HCT116 (cell line): ENCODE measurements at regions not wholly inside any gene's neighbourhood (a gene's known extent, or its start where the extent isn't known, plus 50 kb on each side); places are given as distances from the start of the nearest gene placed in this dataset.

ENCODE experiments used
- ATAC-seq: fragments of 200-7000 bp; cut with Tn5 transposase; 2 replicates; pipeline ENCODE4 v1.9.1; 2020; ENCODE audit warnings: mild to moderate bottlenecking, moderate library complexity
- BruUV-seq: library from RNA; stranded (reverse); fragments of 400-500 nt; replicated peaks from 2 replicates; lab custom pipeline; 2021; lab: Mats Ljungman, UMichigan
- CTCF ChIA-PET: fragments of 300-600 bp; sonication (Branson Sonifier 250); formaldehyde crosslinking; loops from one replicate; lab custom pipeline; 2021; ENCODE audit warnings: antibody characterized with exemption; lab: Charles Lee
- POLR2A ChIA-PET: fragments of 300-600, 350-600 bp; sonication (Branson Sonifier 250); formaldehyde crosslinking; loops from one replicate; lab custom pipeline; 2021; ENCODE audit warnings: antibody characterized with exemption; lab: Charles Lee
- RAD21 ChIA-PET, 2 experiments: fragments of 300-600 bp; sonication (Branson Sonifier 250); formaldehyde crosslinking; loops; one replicate each; lab custom pipeline; 2023; ENCODE audit warnings: low total read pairs in 2 of 2; ENCODE audit not compliant: uncharacterized antibody in 2 of 2, unreplicated experiment in 2 of 2, low non-redundant PET in 1 of 2; lab: Charles Lee
- DNase-seq: peaks from one replicate; pipeline ENCODE4 v3.0.0-alpha.2; 2010; ENCODE audit warnings: low read depth, low spot score
- H2AFZ ChIP-seq: fragments of 200-600 bp; shearing (Covaris generic), sonication (generic); 2 replicates; pipeline ENCODE4 v1.6.1; 2017; ENCODE audit warnings: low read depth, mixed run types, mixed read lengths, antibody characterized with exemption, low read length; ENCODE audit not compliant: poor library complexity, severe bottlenecking
- H3K27ac ChIP-seq: 2 replicates; pipeline ENCODE4 v1.5.1; 2012; ENCODE audit warnings: low read depth, low read length
- H3K27me3 ChIP-seq: fragments of 200-600 bp; sonication (generic); 2 replicates; pipeline ENCODE4 v1.6.1; 2016; ENCODE audit warnings: mixed run types, low read length, mixed read lengths; ENCODE audit not compliant: insufficient read depth
- H3K36me3 ChIP-seq, 2 experiments: fragments of 200-500 bp in 1 of 2; fragments of 200-600 bp in 1 of 2; sonication (Bioruptor generic) in 1 of 2; sonication (generic) in 1 of 2; 2 replicates each; pipeline versions ENCODE4 v1.5.1 to v1.6.1; 2014 to 2016; ENCODE audit warnings: low read length in 2 of 2, inconsistent platforms in 1 of 2, mixed read lengths in 1 of 2, mixed run types in 1 of 2; ENCODE audit not compliant: insufficient read depth in 2 of 2, control insufficient read depth in 1 of 2
- H3K4me1 ChIP-seq, 2 experiments: fragments of 200-600 bp in 1 of 2; sonication (generic) in 1 of 2; 2 replicates each; pipeline versions ENCODE4 v1.5.1 to v1.6.1; 2012 to 2017; ENCODE audit warnings: low read length in 2 of 2, inconsistent platforms in 1 of 2, mild to moderate bottlenecking in 1 of 2, mixed read lengths in 1 of 2, mixed run types in 1 of 2, moderate library complexity in 1 of 2; ENCODE audit not compliant: insufficient read depth in 2 of 2, control insufficient read depth in 1 of 2
- H3K4me2 ChIP-seq: fragments of 200-600 bp; sonication (generic); 2 replicates; pipeline ENCODE4 v1.6.1; 2017; ENCODE audit warnings: mixed run types, low read length, mixed read lengths
- H3K4me3 ChIP-seq, 2 experiments: fragments of 200-600 bp in 1 of 2; sonication (generic) in 1 of 2; replicated peaks in 1 of 2; 2 replicates each; pipeline ENCODE4 v1.5.1; 2011 to 2016; ENCODE audit warnings: low read length in 2 of 2, control low read depth in 1 of 2, low read depth in 1 of 2, mild to moderate bottlenecking in 1 of 2, mixed read lengths in 1 of 2, mixed run types in 1 of 2
- H3K79me2 ChIP-seq: fragments of 200-600 bp; sonication (generic); 2 replicates; pipeline ENCODE4 v1.6.1; 2017; ENCODE audit warnings: mild to moderate bottlenecking, mixed run types, low read length, moderate library complexity, mixed read lengths; ENCODE audit not compliant: insufficient read depth
- H3K9ac ChIP-seq: fragments of 200-600 bp; sonication (generic); 2 replicates; pipeline ENCODE4 v1.6.1; 2016; ENCODE audit warnings: low read length, mixed read lengths
- H3K9me2 ChIP-seq: fragments of 200-600 bp; sonication (generic), shearing (Covaris generic); 2 replicates; pipeline ENCODE4 v1.6.1; 2017; ENCODE audit warnings: mixed run types, mild to moderate bottlenecking, moderate library complexity; ENCODE audit not compliant: insufficient read depth
- H3K9me3 ChIP-seq, 2 experiments: fragments of 200-500 bp in 1 of 2; fragments of 200-600 bp in 1 of 2; sonication (Bioruptor generic) in 1 of 2; sonication (generic) in 1 of 2; 2 replicates each; pipeline ENCODE4 v1.6.1; 2014 to 2017; ENCODE audit warnings: low read length in 2 of 2, mixed read lengths in 2 of 2, inconsistent platforms in 1 of 2, low read depth in 1 of 2, mild to moderate bottlenecking in 1 of 2, mixed run types in 1 of 2, moderate library complexity in 1 of 2; ENCODE audit not compliant: control insufficient read depth in 1 of 2, insufficient read depth in 1 of 2
- H4K20me1 ChIP-seq: fragments of 200-600 bp; sonication (generic), shearing (Covaris generic); 2 replicates; pipeline ENCODE4 v1.6.1; 2017; ENCODE audit warnings: mixed run types, mild to moderate bottlenecking, moderate library complexity; ENCODE audit not compliant: insufficient read depth
- ATF3 ChIP-seq: IDR thresholded peaks from 2 replicates; pipeline ENCODE4 v1.6.1; 2012
- CBX3 ChIP-seq: IDR thresholded peaks from 2 replicates; pipeline ENCODE4 v1.6.1; 2012; ENCODE audit warnings: low read depth
- EZH2phosphoT487 ChIP-seq: fragments of 200-600 bp; IDR thresholded peaks from 2 replicates; pipeline ENCODE4 v1.6.1; 2018; ENCODE audit warnings: antibody characterized with exemption, borderline replicate concordance
- POLR2AphosphoS5 ChIP-seq: IDR thresholded peaks from 2 replicates; pipeline ENCODE4 v1.6.1; 2011; ENCODE audit warnings: mild to moderate bottlenecking, low read depth, low read length, moderate library complexity
- RAD21 ChIP-seq: IDR thresholded peaks from 2 replicates; pipeline ENCODE4 v1.6.1; 2012; ENCODE audit warnings: low read depth, mild to moderate bottlenecking
- SP1 ChIP-seq: IDR thresholded peaks from 2 replicates; pipeline ENCODE4 v1.6.1; 2012; ENCODE audit warnings: low read depth
- SRF ChIP-seq: IDR thresholded peaks from 2 replicates; pipeline ENCODE4 v1.6.1; 2012; ENCODE audit warnings: low read depth
- YY1 ChIP-seq: IDR thresholded peaks from 2 replicates; pipeline ENCODE4 v1.6.1; 2011; ENCODE audit warnings: low read length, low read depth, moderate library complexity, mild to moderate bottlenecking; ENCODE audit not compliant: insufficient replicate concordance; ENCODE audit errors: extremely low read depth
- ZBTB33 ChIP-seq: IDR thresholded peaks from 2 replicates; pipeline ENCODE4 v1.6.1; 2011; ENCODE audit warnings: mild to moderate bottlenecking, low read length, moderate library complexity; ENCODE audit not compliant: insufficient replicate concordance; ENCODE audit errors: extremely low read depth
- ZFX ChIP-seq: fragments of 450-650 bp; IDR thresholded peaks from 2 replicates; pipeline ENCODE4 v1.6.1; 2017
- intact Hi-C: fragments of 100-400 bp; cut with micrococcal nuclease; formaldehyde crosslinking; loops from 2 replicates; pipeline ENCODE4 v1.10.0; 2022
- TF ChIP-seq, protein P1 (sequence below), 3 experiments: fragments of 200-600 bp in 1 of 3; sonication (generic) in 1 of 3; IDR thresholded peaks in 2 of 3; conservative IDR thresholded peaks in 1 of 3; 2 replicates each; pipeline ENCODE4 v1.5.1; 2012 to 2017; ENCODE audit warnings: low read depth in 2 of 3, low read length in 2 of 3, antibody characterized with exemption in 1 of 3, borderline replicate concordance in 1 of 3, control low read depth in 1 of 3, mild to moderate bottlenecking in 1 of 3, mixed read lengths in 1 of 3, mixed run types in 1 of 3, moderate library complexity in 1 of 3; ENCODE audit not compliant: insufficient read depth in 1 of 3
- TF ChIP-seq, protein P2 (sequence below): IDR thresholded peaks from 2 replicates; pipeline ENCODE4 v1.6.1; 2012; ENCODE audit warnings: low read depth
- TF ChIP-seq, protein P3 (sequence below): IDR thresholded peaks from 2 replicates; pipeline ENCODE4 v1.6.1; 2012

DNA sequence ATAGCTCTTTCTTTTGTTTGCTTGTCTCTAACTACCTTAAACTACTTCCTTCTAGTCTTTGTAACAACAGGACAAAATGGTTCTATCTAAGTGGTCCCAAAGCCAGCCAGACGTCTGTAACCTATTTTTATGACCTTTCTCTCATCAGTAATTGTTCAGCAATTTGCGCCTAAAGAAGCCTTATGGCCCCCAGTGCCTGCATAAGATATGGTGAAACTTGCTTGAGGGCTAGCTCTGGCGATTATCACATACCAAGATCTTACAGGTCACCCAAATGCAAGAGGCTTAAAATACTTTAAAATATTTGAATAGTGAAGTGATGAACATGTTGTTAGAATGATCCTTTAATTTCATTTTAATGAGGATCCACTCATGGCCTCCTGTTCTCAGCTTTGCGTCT, 369.4 kb downstream of the SOX2 start:
- POLR2A ChIA-PET: no interaction called here
- Histone ChIP-seq H3K4me3 (no peak overlapping the region), H2AFZ (no peak overlapping the region), H4K20me1 (no peaks in the 10 kb centered on the region), H3K9me3 (no peaks in the 10 kb centered on the region), H3K27ac (no peak overlapping the region), H3K36me3 (no peaks in the 10 kb centered on the region), H3K4me2 (no peak overlapping the region), H3K9me2 (no peaks in the 10 kb centered on the region), H3K27me3 (no peaks in the 10 kb centered on the region), H3K9ac (no peak overlapping the region), H3K4me1 (no peaks in the 10 kb centered on the region), H3K79me2 (no peaks in the 10 kb centered on the region)
- TF ChIP-seq RAD21: no peak
- CTCF ChIA-PET: no interaction called here
- RAD21 ChIA-PET: no interaction called here
- ATAC-seq (no peak), DNase-seq (no peak)
- BruUV-seq: no TSS peak
- intact Hi-C loops: no loop called here

GRCh38 chr3:182083112-182083511, 371.4 kb downstream of the SOX2 start:
- no peak overlapping the region for H3K4me2 ChIP-seq
- no peak overlapping the region for H2AFZ ChIP-seq
- no peaks in the 10 kb centered on the region for H3K27me3 ChIP-seq
- ChIA-PET RAD21 (no interaction called here), CTCF (no interaction called here), POLR2A (no interaction called here)
- no peaks in the 10 kb centered on the region for H3K4me1 ChIP-seq
- DNase-seq: no peak
- H3K9me2 ChIP-seq: no peaks in the 10 kb centered on the region
- H3K27ac ChIP-seq: no peak overlapping the region
- H3K36me3 ChIP-seq: no peaks in the 10 kb centered on the region
- no peak overlapping the region for H3K4me3 ChIP-seq
- H3K9me3 ChIP-seq: no peaks in the 10 kb centered on the region
- H3K9ac ChIP-seq: no peak overlapping the region
- intact Hi-C loops: no loop called here
- BruUV-seq: no TSS peak
- no peaks in the 10 kb centered on the region; the same call in 1 of the 2 replicates for H4K20me1 ChIP-seq
- H3K79me2 ChIP-seq: no peaks in the 10 kb centered on the region
- no peak for ATAC-seq
- TF ChIP-seq, protein P1, sequence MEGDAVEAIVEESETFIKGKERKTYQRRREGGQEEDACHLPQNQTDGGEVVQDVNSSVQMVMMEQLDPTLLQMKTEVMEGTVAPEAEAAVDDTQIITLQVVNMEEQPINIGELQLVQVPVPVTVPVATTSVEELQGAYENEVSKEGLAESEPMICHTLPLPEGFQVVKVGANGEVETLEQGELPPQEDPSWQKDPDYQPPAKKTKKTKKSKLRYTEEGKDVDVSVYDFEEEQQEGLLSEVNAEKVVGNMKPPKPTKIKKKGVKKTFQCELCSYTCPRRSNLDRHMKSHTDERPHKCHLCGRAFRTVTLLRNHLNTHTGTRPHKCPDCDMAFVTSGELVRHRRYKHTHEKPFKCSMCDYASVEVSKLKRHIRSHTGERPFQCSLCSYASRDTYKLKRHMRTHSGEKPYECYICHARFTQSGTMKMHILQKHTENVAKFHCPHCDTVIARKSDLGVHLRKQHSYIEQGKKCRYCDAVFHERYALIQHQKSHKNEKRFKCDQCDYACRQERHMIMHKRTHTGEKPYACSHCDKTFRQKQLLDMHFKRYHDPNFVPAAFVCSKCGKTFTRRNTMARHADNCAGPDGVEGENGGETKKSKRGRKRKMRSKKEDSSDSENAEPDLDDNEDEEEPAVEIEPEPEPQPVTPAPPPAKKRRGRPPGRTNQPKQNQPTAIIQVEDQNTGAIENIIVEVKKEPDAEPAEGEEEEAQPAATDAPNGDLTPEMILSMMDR (IDR thresholded peaks at IDR 0.05 in 2 of 3, conservative IDR thresholded peaks at IDR 0.05 in 1 of 3; ENCODE audit: borderline replicate concordance in 1 of 3, insufficient read depth in 1 of 3, low read depth in 2 of 3, low read length in 2 of 3): no peak
- no peak for TF ChIP-seq YY1
- TF ChIP-seq ATF3: no peak
- no peak for TF ChIP-seq ZFX
- TF ChIP-seq POLR2AphosphoS5: no peak
- TF ChIP-seq, protein P2, sequence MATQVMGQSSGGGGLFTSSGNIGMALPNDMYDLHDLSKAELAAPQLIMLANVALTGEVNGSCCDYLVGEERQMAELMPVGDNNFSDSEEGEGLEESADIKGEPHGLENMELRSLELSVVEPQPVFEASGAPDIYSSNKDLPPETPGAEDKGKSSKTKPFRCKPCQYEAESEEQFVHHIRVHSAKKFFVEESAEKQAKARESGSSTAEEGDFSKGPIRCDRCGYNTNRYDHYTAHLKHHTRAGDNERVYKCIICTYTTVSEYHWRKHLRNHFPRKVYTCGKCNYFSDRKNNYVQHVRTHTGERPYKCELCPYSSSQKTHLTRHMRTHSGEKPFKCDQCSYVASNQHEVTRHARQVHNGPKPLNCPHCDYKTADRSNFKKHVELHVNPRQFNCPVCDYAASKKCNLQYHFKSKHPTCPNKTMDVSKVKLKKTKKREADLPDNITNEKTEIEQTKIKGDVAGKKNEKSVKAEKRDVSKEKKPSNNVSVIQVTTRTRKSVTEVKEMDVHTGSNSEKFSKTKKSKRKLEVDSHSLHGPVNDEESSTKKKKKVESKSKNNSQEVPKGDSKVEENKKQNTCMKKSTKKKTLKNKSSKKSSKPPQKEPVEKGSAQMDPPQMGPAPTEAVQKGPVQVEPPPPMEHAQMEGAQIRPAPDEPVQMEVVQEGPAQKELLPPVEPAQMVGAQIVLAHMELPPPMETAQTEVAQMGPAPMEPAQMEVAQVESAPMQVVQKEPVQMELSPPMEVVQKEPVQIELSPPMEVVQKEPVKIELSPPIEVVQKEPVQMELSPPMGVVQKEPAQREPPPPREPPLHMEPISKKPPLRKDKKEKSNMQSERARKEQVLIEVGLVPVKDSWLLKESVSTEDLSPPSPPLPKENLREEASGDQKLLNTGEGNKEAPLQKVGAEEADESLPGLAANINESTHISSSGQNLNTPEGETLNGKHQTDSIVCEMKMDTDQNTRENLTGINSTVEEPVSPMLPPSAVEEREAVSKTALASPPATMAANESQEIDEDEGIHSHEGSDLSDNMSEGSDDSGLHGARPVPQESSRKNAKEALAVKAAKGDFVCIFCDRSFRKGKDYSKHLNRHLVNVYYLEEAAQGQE: no peak
- TF ChIP-seq CBX3: no peak
- no peak for TF ChIP-seq RAD21
- TF ChIP-seq ZBTB33: no peak
- TF ChIP-seq SRF: no peak
- TF ChIP-seq SP1: no peak
- TF ChIP-seq EZH2phosphoT487: no peak
- TF ChIP-seq, protein P3, sequence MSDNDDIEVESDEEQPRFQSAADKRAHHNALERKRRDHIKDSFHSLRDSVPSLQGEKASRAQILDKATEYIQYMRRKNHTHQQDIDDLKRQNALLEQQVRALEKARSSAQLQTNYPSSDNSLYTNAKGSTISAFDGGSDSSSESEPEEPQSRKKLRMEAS: no peak
